Activated CD8-positive, alpha-beta T cell treated with anti-CD3 and anti-CD28 coated beads for 36 hours (primary cell): ENCODE measurements at regions not wholly inside any gene's neighbourhood (a gene's known extent, or its start where the extent isn't known, plus 50 kb on each side); places are given as distances from the start of the nearest gene placed in this dataset.
"Not testable (repeated sequence)": the region's sequence is repeated elsewhere in the genome, so short reads cannot be mapped to it uniquely, and the experiment has no call there.

Experiments
- ATAC-seq: fragments of 200-7000 bp; cut with Tn5 transposase; one replicate; pipeline ENCODE4 v1.10.0; 2021; ENCODE audit warnings: mild to moderate bottlenecking, moderate library complexity
- CTCF ChIA-PET: fragments of 350-600 bp; sonication (Branson Sonifier 250); formaldehyde crosslinking; loops from one replicate; lab custom pipeline; 2021; ENCODE audit warnings: antibody characterized with exemption; lab: Charles Lee
- POLR2A ChIA-PET: fragments of 350-600 bp; sonication (Branson Sonifier 250); formaldehyde crosslinking; loops from one replicate; lab custom pipeline; 2021; ENCODE audit warnings: antibody characterized with exemption; lab: Charles Lee
- DNase-seq: peaks from one replicate; pipeline ENCODE4 v3.0.0-alpha.2; 2020
- H3K27ac Mint-ChIP-seq: one replicate; pipeline ENCODE4 v1.8.0; 2021; ENCODE audit warnings: mild to moderate bottlenecking, mixed read lengths
- H3K27me3 Mint-ChIP-seq: one replicate; pipeline ENCODE4 v1.8.0; 2021; ENCODE audit warnings: mixed read lengths
- H3K36me3 Mint-ChIP-seq: one replicate; pipeline ENCODE4 v1.8.0; 2021; ENCODE audit warnings: low read depth, mixed read lengths
- H3K4me1 Mint-ChIP-seq: one replicate; pipeline ENCODE4 v1.8.0; 2021; ENCODE audit warnings: low read depth, mixed read lengths
- H3K4me3 Mint-ChIP-seq: one replicate; pipeline ENCODE4 v1.8.0; 2021; ENCODE audit warnings: mild to moderate bottlenecking, moderate library complexity, mixed read lengths
- H3K9me3 Mint-ChIP-seq: one replicate; pipeline ENCODE4 v1.8.0; 2021; ENCODE audit warnings: mixed read lengths
- intact Hi-C: fragments of 100-400 bp; cut with micrococcal nuclease; formaldehyde crosslinking; loops from one replicate; pipeline ENCODE4 v1.10.0; 2022
- TF ChIP-seq, protein P1 (sequence below): fragments of 200-600 bp; IDR thresholded peaks from one replicate; pipeline ENCODE4 v1.8.0; 2022; ENCODE audit warnings: antibody characterized with exemption, mild to moderate bottlenecking

DNA sequence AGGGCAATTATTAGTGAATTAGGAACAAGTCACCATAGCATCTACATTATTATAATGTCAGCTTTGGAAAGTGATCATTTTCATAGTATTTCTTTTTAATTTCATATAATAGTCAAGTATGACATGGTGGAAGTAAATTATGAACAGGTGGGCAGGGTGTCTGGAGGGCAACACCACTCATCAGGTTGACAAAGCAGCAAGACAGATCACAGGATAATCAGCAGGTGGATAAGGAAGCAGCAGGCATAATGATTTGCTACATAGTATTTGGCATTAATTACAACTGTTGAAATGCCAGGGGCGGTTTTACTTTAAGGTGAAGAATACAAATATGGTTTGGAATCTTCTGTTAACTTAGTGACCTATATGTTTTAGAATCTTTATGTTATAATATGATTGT lies 1342.2 kb downstream of the PLA2G4A start:
- no peak for DNase-seq
- no peaks in the 10 kb centered on the region for H3K4me1 Mint-ChIP-seq
- ATAC-seq, result no peak
- no peak overlapping the region for H3K27ac Mint-ChIP-seq
- CTCF ChIA-PET, result no interaction called here
- TF ChIP-seq, protein P1, sequence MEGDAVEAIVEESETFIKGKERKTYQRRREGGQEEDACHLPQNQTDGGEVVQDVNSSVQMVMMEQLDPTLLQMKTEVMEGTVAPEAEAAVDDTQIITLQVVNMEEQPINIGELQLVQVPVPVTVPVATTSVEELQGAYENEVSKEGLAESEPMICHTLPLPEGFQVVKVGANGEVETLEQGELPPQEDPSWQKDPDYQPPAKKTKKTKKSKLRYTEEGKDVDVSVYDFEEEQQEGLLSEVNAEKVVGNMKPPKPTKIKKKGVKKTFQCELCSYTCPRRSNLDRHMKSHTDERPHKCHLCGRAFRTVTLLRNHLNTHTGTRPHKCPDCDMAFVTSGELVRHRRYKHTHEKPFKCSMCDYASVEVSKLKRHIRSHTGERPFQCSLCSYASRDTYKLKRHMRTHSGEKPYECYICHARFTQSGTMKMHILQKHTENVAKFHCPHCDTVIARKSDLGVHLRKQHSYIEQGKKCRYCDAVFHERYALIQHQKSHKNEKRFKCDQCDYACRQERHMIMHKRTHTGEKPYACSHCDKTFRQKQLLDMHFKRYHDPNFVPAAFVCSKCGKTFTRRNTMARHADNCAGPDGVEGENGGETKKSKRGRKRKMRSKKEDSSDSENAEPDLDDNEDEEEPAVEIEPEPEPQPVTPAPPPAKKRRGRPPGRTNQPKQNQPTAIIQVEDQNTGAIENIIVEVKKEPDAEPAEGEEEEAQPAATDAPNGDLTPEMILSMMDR, result no peak
- intact Hi-C loops, result no loop called here
- POLR2A ChIA-PET, result no interaction called here
- H3K27me3 Mint-ChIP-seq, result no peaks in the 10 kb centered on the region
- no peaks in the 10 kb centered on the region for H3K36me3 Mint-ChIP-seq
- H3K4me3 Mint-ChIP-seq, result no peak overlapping the region
- no peaks in the 10 kb centered on the region for H3K9me3 Mint-ChIP-seq

DNA sequence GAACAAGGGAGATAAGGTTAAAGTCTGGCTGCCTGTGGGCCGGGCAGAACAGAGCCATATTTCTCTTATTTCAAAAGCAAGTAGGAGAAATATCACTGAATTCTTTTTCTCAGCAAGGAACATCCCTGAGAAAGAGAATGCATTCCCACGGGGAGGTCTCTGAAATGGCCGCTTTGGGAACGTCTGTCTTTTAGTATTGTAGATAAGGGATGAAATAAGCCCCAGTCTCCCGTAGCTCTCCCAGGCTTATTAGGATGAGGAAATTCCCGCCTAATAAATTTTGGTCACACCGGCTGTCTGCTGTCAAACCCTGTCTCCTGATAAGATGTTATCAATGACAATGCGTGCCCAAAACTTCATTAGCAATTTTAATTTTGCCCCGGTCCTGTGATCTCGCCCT lies 1353.3 kb downstream of the PLA2G4A start:
- H3K9me3 Mint-ChIP-seq, result peaks cover 21% of the 10 kb centered on the region
- H3K27me3 Mint-ChIP-seq, H3K36me3 Mint-ChIP-seq, ATAC-seq, intact Hi-C loops, DNase-seq, H3K27ac Mint-ChIP-seq, H3K4me3 Mint-ChIP-seq, POLR2A ChIA-PET, H3K4me1 Mint-ChIP-seq, CTCF ChIA-PET: not testable (repeated sequence)

DNA sequence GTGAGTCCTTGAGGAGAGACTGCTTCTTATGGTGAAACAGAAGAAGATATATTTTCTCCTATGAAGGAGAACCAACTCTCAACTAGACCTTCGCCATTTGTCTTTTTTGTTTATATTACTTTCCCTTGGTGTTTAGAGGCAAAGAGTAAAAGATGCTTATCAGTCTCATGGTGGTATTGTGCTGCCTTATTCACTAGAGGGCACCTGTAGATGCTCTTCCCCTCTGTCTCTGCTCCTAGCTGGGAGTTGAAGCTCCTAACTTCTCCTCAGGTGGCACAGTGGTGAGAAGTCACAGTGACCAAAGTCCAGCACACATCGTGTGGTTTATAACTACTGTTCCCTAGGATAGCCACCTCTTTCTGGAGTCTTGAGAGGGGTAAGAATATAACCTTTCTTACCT lies 1359.6 kb downstream of the PLA2G4A start:
- intact Hi-C loops, result no loop called here
- Mint-ChIP-seq H3K4me1 (no peaks in the 10 kb centered on the region), H3K27ac (no peak overlapping the region)

DNA sequence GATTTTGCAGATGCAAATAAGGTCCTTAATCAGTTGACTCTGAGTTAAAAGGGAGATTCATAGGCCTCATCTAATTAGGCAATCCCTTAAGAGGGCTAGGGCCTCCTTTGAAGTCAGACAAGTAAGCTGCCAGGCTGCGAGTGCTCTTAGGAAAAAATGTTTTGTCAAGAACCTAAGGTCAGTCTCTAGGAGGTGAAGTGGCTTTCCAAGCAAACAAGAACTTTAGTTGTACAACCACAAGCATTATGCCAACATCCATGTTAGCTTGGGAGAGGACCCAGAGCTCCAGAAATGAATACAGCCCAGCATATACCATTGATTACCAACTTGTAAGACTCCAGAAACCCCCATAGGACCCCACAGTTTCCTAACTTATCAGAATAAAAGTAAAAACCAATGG lies 1366.2 kb downstream of the PLA2G4A start:
- no peak overlapping the region for H3K4me3 Mint-ChIP-seq

More for the DNA sequence above, 1359.6 kb downstream of the PLA2G4A start:
- DNase-seq (no peak), ATAC-seq (no peak)
- POLR2A ChIA-PET, result no interaction called here
- no peaks in the 10 kb centered on the region for H3K27me3 Mint-ChIP-seq
- H3K4me3 Mint-ChIP-seq, result no peak overlapping the region
- H3K36me3 Mint-ChIP-seq, result no peaks in the 10 kb centered on the region
- TF ChIP-seq, protein P1, result no peak
- CTCF ChIA-PET, result no interaction called here
- peaks cover 10% of the 10 kb centered on the region for H3K9me3 Mint-ChIP-seq

DNA sequence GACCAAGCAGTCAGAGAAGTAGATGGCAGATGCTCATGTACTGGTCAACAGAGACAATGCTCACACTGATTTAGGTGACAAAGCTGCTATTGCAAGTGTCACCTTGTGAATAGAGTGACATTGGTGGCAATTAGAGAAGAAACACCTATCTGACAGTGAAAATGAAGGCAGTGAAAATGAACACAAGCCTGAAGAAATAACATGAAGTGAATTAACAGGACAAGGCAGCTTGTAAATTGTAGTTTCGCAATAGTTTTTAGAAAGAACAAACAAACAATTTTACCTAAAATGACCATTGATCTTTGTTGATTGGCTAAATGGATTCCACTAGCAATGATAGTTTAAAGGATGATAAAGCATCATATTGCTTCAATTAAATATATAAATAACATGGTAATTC lies 1389.5 kb downstream of the PLA2G4A start:
- intact Hi-C loops, result no loop called here
- CTCF ChIA-PET, result no interaction called here
- Mint-ChIP-seq H3K27ac (no peak overlapping the region), H3K4me1 (no peaks in the 10 kb centered on the region), H3K36me3 (no peaks in the 10 kb centered on the region), H3K9me3 (peaks cover 7% of the 10 kb centered on the region), H3K27me3 (no peaks in the 10 kb centered on the region), H3K4me3 (no peak overlapping the region)
- DNase-seq, result no peak
- no peak for ATAC-seq
- TF ChIP-seq, protein P1, result no peak
- POLR2A ChIA-PET, result no interaction called here

More for the DNA sequence above, 1366.2 kb downstream of the PLA2G4A start:
- Mint-ChIP-seq H3K27me3 (no peaks in the 10 kb centered on the region), H3K27ac (no peak overlapping the region), H3K36me3 (no peaks in the 10 kb centered on the region), H3K9me3 (peaks cover 7% of the 10 kb centered on the region), H3K4me1 (no peaks in the 10 kb centered on the region)
- TF ChIP-seq, protein P1, result no peak
- intact Hi-C loops, result no loop called here
- CTCF ChIA-PET, result no interaction called here
- ATAC-seq (no peak), DNase-seq (no peak)
- POLR2A ChIA-PET, result no interaction called here

DNA sequence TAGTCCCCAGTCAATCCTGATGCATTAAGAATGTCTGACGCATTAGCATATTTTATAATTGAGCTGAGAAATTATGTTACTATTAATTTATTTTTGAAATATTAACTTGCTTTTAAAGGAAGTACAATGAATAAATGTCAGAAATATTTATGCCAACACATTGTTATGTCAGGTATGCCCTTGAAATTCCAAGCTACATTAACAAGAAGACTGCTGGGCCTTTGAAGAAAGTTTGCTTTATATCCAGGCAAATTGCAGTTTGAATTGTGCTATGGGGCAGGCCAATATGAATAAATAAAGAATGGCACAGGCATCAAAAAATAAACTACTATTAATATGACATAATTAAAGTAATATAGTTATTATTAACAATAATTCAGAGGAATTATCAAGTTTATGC lies 1391.3 kb downstream of the PLA2G4A start:
- TF ChIP-seq, protein P1, result no peak
- Mint-ChIP-seq H3K36me3 (no peaks in the 10 kb centered on the region), H3K4me3 (no peak overlapping the region), H3K9me3 (peaks cover 9% of the 10 kb centered on the region), H3K27ac (no peak overlapping the region), H3K27me3 (no peaks in the 10 kb centered on the region), H3K4me1 (no peaks in the 10 kb centered on the region)
- intact Hi-C loops, result no loop called here
- no peak for ATAC-seq
- ChIA-PET CTCF (no interaction called here), POLR2A (no interaction called here)
- DNase-seq, result no peak
